ENCODE measurements at regions not wholly inside any gene's neighbourhood (a gene's known extent, or its start where the extent isn't known, plus 50 kb on each side); places are given as distances from the start of the nearest gene placed in this dataset.

DNA sequence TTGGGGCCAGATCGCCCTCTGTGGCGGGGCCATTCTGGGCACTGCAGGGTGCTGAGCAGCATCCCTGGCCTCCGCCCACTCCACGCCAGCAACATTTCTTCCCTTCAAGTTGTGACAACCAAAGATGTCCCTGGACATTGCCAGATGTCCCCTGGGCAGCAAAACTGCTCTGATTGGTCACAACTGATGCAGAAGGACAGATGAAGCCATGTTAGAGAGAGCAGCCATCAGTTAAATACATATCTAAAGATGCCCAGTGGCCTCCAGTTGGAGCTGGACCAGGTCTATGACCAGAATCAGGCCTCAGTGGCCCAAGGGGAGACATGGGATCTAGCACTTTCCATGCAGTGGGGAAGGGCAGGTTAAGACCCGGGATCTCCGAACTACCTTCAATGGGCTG, 125.7 kb downstream of the PTPRS start:
- TF ChIP-seq, protein P1, sequence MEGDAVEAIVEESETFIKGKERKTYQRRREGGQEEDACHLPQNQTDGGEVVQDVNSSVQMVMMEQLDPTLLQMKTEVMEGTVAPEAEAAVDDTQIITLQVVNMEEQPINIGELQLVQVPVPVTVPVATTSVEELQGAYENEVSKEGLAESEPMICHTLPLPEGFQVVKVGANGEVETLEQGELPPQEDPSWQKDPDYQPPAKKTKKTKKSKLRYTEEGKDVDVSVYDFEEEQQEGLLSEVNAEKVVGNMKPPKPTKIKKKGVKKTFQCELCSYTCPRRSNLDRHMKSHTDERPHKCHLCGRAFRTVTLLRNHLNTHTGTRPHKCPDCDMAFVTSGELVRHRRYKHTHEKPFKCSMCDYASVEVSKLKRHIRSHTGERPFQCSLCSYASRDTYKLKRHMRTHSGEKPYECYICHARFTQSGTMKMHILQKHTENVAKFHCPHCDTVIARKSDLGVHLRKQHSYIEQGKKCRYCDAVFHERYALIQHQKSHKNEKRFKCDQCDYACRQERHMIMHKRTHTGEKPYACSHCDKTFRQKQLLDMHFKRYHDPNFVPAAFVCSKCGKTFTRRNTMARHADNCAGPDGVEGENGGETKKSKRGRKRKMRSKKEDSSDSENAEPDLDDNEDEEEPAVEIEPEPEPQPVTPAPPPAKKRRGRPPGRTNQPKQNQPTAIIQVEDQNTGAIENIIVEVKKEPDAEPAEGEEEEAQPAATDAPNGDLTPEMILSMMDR (IDR thresholded peaks at IDR 0.05; ENCODE audit: low read depth, low read length), result no peak
- DNase-seq (ENCODE audit: extremely low read depth, low read depth), result no peak

DNA sequence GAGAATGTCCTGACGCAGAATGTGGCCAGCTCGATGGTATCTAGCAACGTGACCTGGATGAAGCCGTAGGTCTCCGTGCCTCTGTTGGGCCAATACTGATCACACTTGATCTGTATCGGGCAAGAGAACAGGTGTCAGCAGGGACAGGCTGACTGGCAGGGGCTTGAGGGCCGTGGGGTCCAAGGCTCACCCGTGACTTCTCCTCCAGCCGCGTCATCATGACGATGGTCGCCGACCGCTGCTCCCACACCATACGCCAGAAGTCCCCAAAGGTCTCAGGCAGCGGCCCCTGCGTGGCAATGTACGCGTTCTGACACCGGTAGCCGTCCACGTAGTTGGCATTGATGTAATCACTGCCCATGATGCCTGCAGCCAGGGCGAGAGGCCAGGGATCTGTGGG, 126.2 kb downstream of the PTPRS start:
- no peak for DNase-seq (ENCODE audit: extremely low read depth, low read depth)
- TF ChIP-seq, protein P1 (IDR thresholded peaks at IDR 0.05; ENCODE audit: low read depth, low read length), result no peak

DNA sequence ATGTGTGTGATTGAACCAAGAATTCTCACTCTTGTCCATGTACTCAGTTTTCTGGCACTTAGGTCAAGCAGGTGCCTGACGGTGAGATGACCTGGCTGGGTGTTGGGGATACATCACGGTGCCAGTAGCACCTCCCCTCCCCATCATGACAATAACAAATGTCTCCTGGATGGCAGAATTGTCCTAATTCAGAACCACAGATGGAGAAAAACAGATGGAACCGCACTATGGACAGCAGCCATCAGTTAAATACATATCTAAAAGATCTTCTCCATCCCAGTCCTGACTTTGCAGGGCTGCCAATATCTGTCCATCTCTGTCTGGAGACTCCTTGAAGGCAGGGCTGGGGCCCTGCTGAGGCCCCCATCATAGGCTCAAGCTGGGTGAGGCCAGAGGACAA, 126.9 kb downstream of the PTPRS start:
- TF ChIP-seq, protein P1 (IDR thresholded peaks at IDR 0.05; ENCODE audit: low read depth, low read length), result no peak
- no peak for DNase-seq (ENCODE audit: extremely low read depth, low read depth)

DNA sequence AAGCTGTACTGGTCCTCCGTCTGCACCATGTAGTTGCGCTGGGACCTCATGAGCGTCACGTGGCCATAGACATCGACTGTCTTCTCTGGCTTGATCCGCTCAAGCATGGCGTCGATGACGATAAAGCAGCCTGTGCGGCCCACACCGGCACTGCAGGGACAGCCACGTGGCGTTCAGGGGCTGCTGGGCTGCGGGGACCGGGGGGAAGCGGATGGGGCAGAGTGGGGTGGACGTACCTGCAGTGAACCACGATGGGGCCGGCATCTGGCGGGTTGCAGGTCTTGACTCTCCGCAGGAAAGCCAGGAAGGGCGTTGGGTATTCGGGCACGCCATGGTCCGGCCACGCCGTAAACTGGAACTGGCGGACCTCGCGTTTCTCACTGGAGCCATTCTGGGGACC, 128.5 kb downstream of the PTPRS start:
- DNase-seq (ENCODE audit: extremely low read depth, low read depth), result no peak

DNA sequence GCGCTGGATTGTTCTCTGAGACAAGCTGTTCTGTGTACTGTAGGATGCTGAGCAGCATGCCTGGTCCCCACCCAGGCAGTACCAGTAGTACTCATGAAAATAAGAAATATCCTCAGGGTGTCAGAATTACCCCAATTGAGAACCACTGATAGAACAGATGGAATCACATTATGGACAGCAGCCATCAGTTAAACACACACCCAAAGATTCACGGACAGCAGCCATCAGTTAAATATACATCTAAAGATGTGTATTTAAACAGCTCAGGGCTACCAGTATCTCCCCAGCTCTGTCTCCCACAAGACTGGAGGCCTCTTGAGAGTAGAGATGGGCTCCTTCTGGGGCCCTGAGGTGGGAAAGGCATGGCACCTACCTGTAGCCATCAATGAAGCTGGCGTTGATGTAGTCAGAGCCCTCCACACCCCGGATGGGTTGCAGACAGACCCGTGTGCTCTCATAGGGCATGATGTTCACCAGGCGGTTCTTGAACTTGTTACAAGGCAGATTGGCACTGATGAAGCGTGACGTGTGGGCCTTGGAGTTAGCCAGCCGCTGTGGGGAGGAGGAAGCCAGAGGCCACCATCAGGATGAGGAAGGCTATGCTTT, 129.3 kb downstream of the PTPRS start:
- TF ChIP-seq, protein P1 (IDR thresholded peaks at IDR 0.05; ENCODE audit: low read depth, low read length), result no peak
- DNase-seq (ENCODE audit: extremely low read depth, low read depth), result no peak

More for the DNA sequence above, 128.5 kb downstream of the PTPRS start:
- TF ChIP-seq, protein P1 (IDR thresholded peaks at IDR 0.05; ENCODE audit: low read depth, low read length), result no peak

DNA sequence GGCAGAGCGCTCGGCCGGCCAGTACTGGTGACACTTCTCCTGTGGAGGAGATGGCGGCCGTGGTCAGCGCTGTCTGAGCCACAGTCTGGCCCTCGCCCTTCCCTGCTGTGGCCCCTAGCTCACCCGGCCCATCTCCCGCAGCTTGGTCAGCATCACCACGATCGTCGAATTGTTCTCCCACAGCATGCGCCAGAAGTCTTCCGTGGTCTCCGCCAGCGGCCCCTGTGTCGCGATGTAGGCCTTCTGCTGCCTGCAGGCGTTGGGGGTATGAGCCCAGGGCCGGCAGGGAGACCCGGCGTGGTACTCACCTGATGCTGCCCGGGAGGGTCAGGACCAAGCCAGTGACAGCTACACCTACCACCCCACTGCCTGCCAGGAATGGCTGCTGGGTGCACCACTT, 130.1 kb downstream of the PTPRS start:
- TF ChIP-seq, protein P1 (IDR thresholded peaks at IDR 0.05; ENCODE audit: low read depth, low read length), result no peak
- no peak for DNase-seq (ENCODE audit: extremely low read depth, low read depth)

DNA sequence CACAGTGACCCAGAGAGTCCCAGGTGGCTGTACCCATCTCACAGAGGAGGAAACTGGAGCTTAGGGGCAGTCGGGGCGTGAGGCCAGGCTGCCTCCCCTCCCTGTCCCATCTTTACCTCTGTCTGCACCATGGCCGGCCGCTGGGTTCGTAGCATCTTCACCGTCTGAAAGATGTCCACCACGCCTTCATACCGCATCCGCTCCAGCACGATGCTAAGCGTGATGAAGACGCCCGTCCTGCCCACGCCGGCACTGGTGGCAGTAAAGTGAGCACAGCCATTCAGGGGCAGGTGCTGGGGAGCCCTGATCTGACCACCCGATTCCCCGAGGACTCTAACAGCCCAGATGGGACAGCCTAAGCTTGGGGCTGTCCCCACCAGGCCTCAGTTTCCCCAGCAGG, 132.8 kb downstream of the PTPRS start:
- TF ChIP-seq, protein P1 (IDR thresholded peaks at IDR 0.05; ENCODE audit: low read depth, low read length), result no peak
- no peak for DNase-seq (ENCODE audit: extremely low read depth, low read depth)
